T-helper 22 cell (primary cell): ENCODE measurements at regions not wholly inside any gene's neighbourhood (a gene's known extent, or its start where the extent isn't known, plus 50 kb on each side); places are given as distances from the start of the nearest gene placed in this dataset.
"Not testable (repeated sequence)": the region's sequence is repeated elsewhere in the genome, so short reads cannot be mapped to it uniquely, and the experiment has no call there.

ENCODE experiments used
- DNase-seq: peaks from one replicate; pipeline ENCODE4 v3.0.0-alpha.2; 2020; ENCODE audit warnings: low read depth

- no peak for DNase-seq
These were observed 147.8 kb upstream of the SLC24A2 start for GRCh38 chr9:19936598-19936997.

GRCh38 chr9:19935422-19935821 lies 146.6 kb upstream of the SLC24A2 start:
- no peak for DNase-seq

- DNase-seq: no peak
These were observed 145.5 kb upstream of the SLC24A2 start for GRCh38 chr9:19934301-19934871.

GRCh38 chr9:19931098-19931890 lies 142.5 kb upstream of the SLC24A2 start:
- no peak for DNase-seq

- DNase-seq: no peak
These were observed 138.7 kb upstream of the SLC24A2 start for GRCh38 chr9:19927560-19927959.

GRCh38 chr9:19926774-19927173 lies 137.9 kb upstream of the SLC24A2 start:
- DNase-seq: no peak

- DNase-seq: peak; percentile 40
These were observed 137.1 kb upstream of the SLC24A2 start for GRCh38 chr9:19925674-19926503.

GRCh38 chr9:19924080-19924479 lies 135.2 kb upstream of the SLC24A2 start:
- DNase-seq: no peak

- no peak for DNase-seq
These were observed 133.8 kb upstream of the SLC24A2 start for GRCh38 chr9:19922476-19923118.

GRCh38 chr9:19920401-19920800 lies 131.6 kb upstream of the SLC24A2 start:
- DNase-seq: no peak

- DNase-seq: no peak
These were observed 129.8 kb upstream of the SLC24A2 start for GRCh38 chr9:19918630-19919029.

GRCh38 chr9:19914044-19914443 lies 125.2 kb upstream of the SLC24A2 start:
- DNase-seq: no peak

- DNase-seq: no peak
These were observed 124.3 kb upstream of the SLC24A2 start for GRCh38 chr9:19913151-19913550.

GRCh38 chr9:19903076-19903475 lies 114.2 kb upstream of the SLC24A2 start:
- no peak for DNase-seq

GRCh38 chr9:19901586-19901985 lies 112.7 kb upstream of the SLC24A2 start:
- no peak for DNase-seq

- no peak for DNase-seq
These were observed 107.3 kb upstream of the SLC24A2 start for GRCh38 chr9:19896161-19896560.

- not testable (repeated sequence) for DNase-seq
These were observed 106.7 kb upstream of the SLC24A2 start for GRCh38 chr9:19895578-19895977.

- DNase-seq: no peak
These were observed 106.2 kb upstream of the SLC24A2 start for GRCh38 chr9:19895006-19895405.

GRCh38 chr9:19885608-19886007 lies 96.8 kb upstream of the SLC24A2 start:
- DNase-seq: no peak

- no peak for DNase-seq
These were observed 90.2 kb upstream of the SLC24A2 start for GRCh38 chr9:19879062-19879461.

- no peak for DNase-seq
These were observed 87.9 kb upstream of the SLC24A2 start for GRCh38 chr9:19876569-19877316.
